Astrocyte (in vitro differentiated cells and primary cell): ENCODE measurements at regions not wholly inside any gene's neighbourhood (a gene's known extent, or its start where the extent isn't known, plus 50 kb on each side); places are given as distances from the start of the nearest gene placed in this dataset.

Source experiments
- DNase-seq: peaks from one replicate; pipeline ENCODE4 v3.0.0-alpha.2; 2010; ENCODE audit warnings: low read depth
- FAIRE-seq: peaks from 2 replicates; lab custom pipeline; 2011; peaks lifted over from hg19 to GRCh38; lab: Jason Lieb, UNC
- H2AFZ ChIP-seq: 2 replicates; pipeline ENCODE4 v1.6.0; 2012; ENCODE audit warnings: low read depth, low read length, inconsistent platforms
- H3K27ac ChIP-seq: 2 replicates; pipeline ENCODE4 v1.5.1; 2011; ENCODE audit warnings: low read depth, low read length, inconsistent platforms
- H3K27me3 ChIP-seq: 2 replicates; pipeline ENCODE4 v1.6.0; 2011; ENCODE audit warnings: low read length, inconsistent platforms; ENCODE audit not compliant: insufficient read depth
- H3K36me3 ChIP-seq: 2 replicates; pipeline ENCODE4 v1.5.1; 2011; ENCODE audit warnings: low read length, inconsistent platforms; ENCODE audit not compliant: insufficient read depth
- H3K4me1 ChIP-seq: 2 replicates; pipeline ENCODE4 v1.5.1; 2011; ENCODE audit warnings: low read length, inconsistent platforms; ENCODE audit not compliant: insufficient read depth
- H3K4me2 ChIP-seq: 2 replicates; pipeline ENCODE4 v1.6.0; 2012; ENCODE audit warnings: low read length, inconsistent platforms
- H3K4me3 ChIP-seq: 2 replicates; pipeline ENCODE4 v1.5.1; 2011; ENCODE audit warnings: low read depth, mild to moderate bottlenecking, low read length, inconsistent platforms; ENCODE audit not compliant: insufficient read depth
- H3K79me2 ChIP-seq: 2 replicates; pipeline ENCODE4 v1.6.0; 2012; ENCODE audit warnings: mild to moderate bottlenecking, low read length, inconsistent platforms; ENCODE audit not compliant: insufficient read depth
- H3K9ac ChIP-seq: 2 replicates; pipeline ENCODE4 v1.6.0; 2012; ENCODE audit warnings: mild to moderate bottlenecking, low read length, inconsistent platforms
- H3K9me3 ChIP-seq: 2 replicates; pipeline ENCODE4 v1.5.1; 2012; ENCODE audit warnings: low read depth, mild to moderate bottlenecking, low read length, inconsistent platforms; ENCODE audit not compliant: insufficient read depth
- H4K20me1 ChIP-seq: 2 replicates; pipeline ENCODE4 v1.6.0; 2012; ENCODE audit warnings: low read length, inconsistent platforms; ENCODE audit not compliant: insufficient read depth
- H3K27ac Mint-ChIP-seq: one replicate; pipeline ENCODE4 v1.8.0; 2021; ENCODE audit warnings: mild to moderate bottlenecking, mixed read lengths; ENCODE audit not compliant: unreplicated experiment
- H3K27me3 Mint-ChIP-seq: one replicate; pipeline ENCODE4 v1.8.0; 2021; ENCODE audit warnings: low read depth, mixed read lengths; ENCODE audit not compliant: unreplicated experiment
- H3K36me3 Mint-ChIP-seq: one replicate; pipeline ENCODE4 v1.8.0; 2021; ENCODE audit warnings: low read depth, mixed read lengths; ENCODE audit not compliant: unreplicated experiment
- H3K4me1 Mint-ChIP-seq: one replicate; pipeline ENCODE4 v1.8.0; 2021; ENCODE audit warnings: low read depth, mixed read lengths; ENCODE audit not compliant: unreplicated experiment
- H3K4me3 Mint-ChIP-seq: one replicate; pipeline ENCODE4 v1.8.0; 2021; ENCODE audit warnings: mild to moderate bottlenecking, moderate library complexity, mixed read lengths; ENCODE audit not compliant: unreplicated experiment
- H3K9me3 Mint-ChIP-seq: one replicate; pipeline ENCODE4 v1.8.0; 2021; ENCODE audit warnings: mild to moderate bottlenecking, mixed read lengths; ENCODE audit not compliant: unreplicated experiment
- EZH2 ChIP-seq: IDR thresholded peaks from 2 replicates; pipeline ENCODE4 v1.6.1; 2012; ENCODE audit warnings: mild to moderate bottlenecking, low read length, inconsistent platforms; ENCODE audit not compliant: insufficient read depth
- TF ChIP-seq, protein P1 (sequence below): IDR thresholded peaks from 2 replicates; pipeline ENCODE4 v1.5.1; 2011; ENCODE audit warnings: low read depth, mild to moderate bottlenecking, inconsistent platforms, low read length, moderate library complexity; ENCODE audit not compliant: insufficient read depth

DNA sequence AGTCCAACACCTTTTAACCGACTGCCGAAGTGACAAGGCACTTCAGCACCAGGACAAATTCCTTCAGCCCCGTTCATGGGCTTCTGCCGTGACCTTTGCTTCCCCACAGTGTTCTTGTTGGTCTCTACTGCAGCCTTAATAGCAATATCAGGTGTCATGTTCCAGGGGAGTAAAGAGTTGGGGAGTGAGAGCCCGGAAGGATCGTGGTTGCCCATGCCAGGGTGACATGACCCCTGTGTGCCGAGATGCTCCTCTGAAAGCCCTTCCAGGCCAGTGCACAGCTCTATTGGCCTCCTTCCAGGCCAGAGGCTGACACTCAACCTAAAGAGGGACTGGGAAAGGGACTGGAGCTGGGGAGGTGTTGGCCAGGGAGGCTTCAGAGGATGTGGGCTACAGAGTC is 279.2 kb downstream of the CYRIA start:
- no peaks in the 10 kb centered on the region for H3K36me3 Mint-ChIP-seq
- FAIRE-seq: no peak

DNA sequence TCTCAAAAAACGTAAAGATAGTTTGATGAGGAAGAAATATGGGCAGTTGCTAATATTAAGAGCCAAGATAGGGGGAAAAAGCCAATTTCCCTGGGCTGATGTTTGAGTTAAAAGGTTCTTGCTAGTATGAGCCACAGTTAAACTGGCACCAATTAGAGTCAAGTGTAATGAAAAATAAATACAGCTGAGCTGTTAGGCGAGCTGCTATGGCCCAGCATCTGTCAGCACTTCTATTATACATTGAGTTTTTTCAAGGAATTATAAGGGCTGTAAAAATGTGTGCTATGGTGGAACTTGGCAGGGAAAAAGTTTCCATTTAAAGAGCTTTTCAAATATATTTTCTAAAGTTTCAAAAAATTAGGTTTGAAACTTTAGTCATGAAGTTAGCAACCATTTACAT is 279.6 kb downstream of the CYRIA start:
- H3K27ac ChIP-seq: no peak overlapping the region
- H3K36me3 Mint-ChIP-seq: no peaks in the 10 kb centered on the region
- no peaks in the 10 kb centered on the region for H4K20me1 ChIP-seq
- no peak overlapping the region for H3K4me2 ChIP-seq
- H3K27ac Mint-ChIP-seq: no peak overlapping the region
- no peak for FAIRE-seq
- no peaks in the 10 kb centered on the region for H3K79me2 ChIP-seq
- no peak overlapping the region for H3K4me3 Mint-ChIP-seq
- H3K36me3 ChIP-seq: no peaks in the 10 kb centered on the region
- TF ChIP-seq, protein P1, sequence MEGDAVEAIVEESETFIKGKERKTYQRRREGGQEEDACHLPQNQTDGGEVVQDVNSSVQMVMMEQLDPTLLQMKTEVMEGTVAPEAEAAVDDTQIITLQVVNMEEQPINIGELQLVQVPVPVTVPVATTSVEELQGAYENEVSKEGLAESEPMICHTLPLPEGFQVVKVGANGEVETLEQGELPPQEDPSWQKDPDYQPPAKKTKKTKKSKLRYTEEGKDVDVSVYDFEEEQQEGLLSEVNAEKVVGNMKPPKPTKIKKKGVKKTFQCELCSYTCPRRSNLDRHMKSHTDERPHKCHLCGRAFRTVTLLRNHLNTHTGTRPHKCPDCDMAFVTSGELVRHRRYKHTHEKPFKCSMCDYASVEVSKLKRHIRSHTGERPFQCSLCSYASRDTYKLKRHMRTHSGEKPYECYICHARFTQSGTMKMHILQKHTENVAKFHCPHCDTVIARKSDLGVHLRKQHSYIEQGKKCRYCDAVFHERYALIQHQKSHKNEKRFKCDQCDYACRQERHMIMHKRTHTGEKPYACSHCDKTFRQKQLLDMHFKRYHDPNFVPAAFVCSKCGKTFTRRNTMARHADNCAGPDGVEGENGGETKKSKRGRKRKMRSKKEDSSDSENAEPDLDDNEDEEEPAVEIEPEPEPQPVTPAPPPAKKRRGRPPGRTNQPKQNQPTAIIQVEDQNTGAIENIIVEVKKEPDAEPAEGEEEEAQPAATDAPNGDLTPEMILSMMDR: no peak
- TF ChIP-seq EZH2: no peak
- no peak for DNase-seq
- peaks cover 5% of the 10 kb centered on the region for H3K9me3 ChIP-seq
- H3K9me3 Mint-ChIP-seq: peaks cover 2% of the 10 kb centered on the region
- H3K4me1 Mint-ChIP-seq: peaks cover 2% of the 10 kb centered on the region
- H3K4me1 ChIP-seq: no peaks in the 10 kb centered on the region
- H3K4me3 ChIP-seq: no peak overlapping the region
- H3K27me3 Mint-ChIP-seq: no peaks in the 10 kb centered on the region
- no peaks in the 10 kb centered on the region for H3K27me3 ChIP-seq
- H3K9ac ChIP-seq: no peak overlapping the region
- no peak overlapping the region for H2AFZ ChIP-seq

More for the DNA sequence above, 279.2 kb downstream of the CYRIA start:
- no peak for DNase-seq
- Mint-ChIP-seq H3K27me3 (peaks cover 2% of the 10 kb centered on the region), H3K4me1 (peaks cover 2% of the 10 kb centered on the region), H3K4me3 (no peak overlapping the region), H3K9me3 (peaks cover 4% of the 10 kb centered on the region), H3K27ac (no peak overlapping the region)
- TF ChIP-seq EZH2: no peak
- TF ChIP-seq, protein P1: no peak
- no peaks in the 10 kb centered on the region for H3K79me2 ChIP-seq
- no peaks in the 10 kb centered on the region for H3K4me1 ChIP-seq
- H4K20me1 ChIP-seq: no peaks in the 10 kb centered on the region
- no peak overlapping the region for H2AFZ ChIP-seq
- H3K4me3 ChIP-seq: no peak overlapping the region
- peaks cover 5% of the 10 kb centered on the region for H3K9me3 ChIP-seq
- H3K9ac ChIP-seq: no peak overlapping the region
- H3K27me3 ChIP-seq: no peaks in the 10 kb centered on the region
- no peaks in the 10 kb centered on the region for H3K36me3 ChIP-seq
- no peak overlapping the region for H3K27ac ChIP-seq
- no peak overlapping the region for H3K4me2 ChIP-seq

DNA sequence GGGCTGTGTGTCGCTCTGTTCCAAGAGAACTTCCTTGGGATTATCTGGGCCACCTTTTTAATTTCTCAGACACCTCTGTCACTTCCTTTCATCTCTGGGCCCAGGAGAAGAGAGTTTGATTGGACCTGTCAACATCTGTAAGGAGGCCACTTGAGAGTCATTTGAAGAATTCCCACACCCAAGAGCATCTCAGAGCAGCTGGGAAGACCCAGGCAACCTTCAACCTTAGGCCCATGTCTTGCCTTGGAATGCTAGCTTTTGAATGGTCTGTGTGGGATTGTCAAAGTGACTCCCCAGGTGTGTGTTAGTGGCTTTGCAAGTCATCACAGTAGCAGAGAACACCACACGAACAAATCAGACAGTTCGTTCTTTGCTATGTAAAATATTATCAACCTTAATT is 280.3 kb downstream of the CYRIA start:
- TF ChIP-seq, protein P1: no peak
- TF ChIP-seq EZH2: no peak
- no peaks in the 10 kb centered on the region for H4K20me1 ChIP-seq
- DNase-seq (no peak), FAIRE-seq (no peak)
- H3K4me2 ChIP-seq: no peak overlapping the region
- no peak overlapping the region for H2AFZ ChIP-seq
- no peak overlapping the region for H3K4me3 ChIP-seq
- Mint-ChIP-seq H3K4me1 (peaks cover 2% of the 10 kb centered on the region), H3K36me3 (no peaks in the 10 kb centered on the region), H3K9me3 (peaks cover 2% of the 10 kb centered on the region), H3K27ac (no peak overlapping the region), H3K27me3 (no peaks in the 10 kb centered on the region), H3K4me3 (no peak overlapping the region)
- no peaks in the 10 kb centered on the region for H3K79me2 ChIP-seq
- H3K27ac ChIP-seq: no peak overlapping the region
- H3K9ac ChIP-seq: no peak overlapping the region
- H3K27me3 ChIP-seq: no peaks in the 10 kb centered on the region
- no peaks in the 10 kb centered on the region for H3K36me3 ChIP-seq
- peaks cover 5% of the 10 kb centered on the region for H3K9me3 ChIP-seq
- no peaks in the 10 kb centered on the region for H3K4me1 ChIP-seq
